Neural cell (in vitro differentiated cells): ENCODE measurements at regions not wholly inside any gene's neighbourhood (a gene's known extent, or its start where the extent isn't known, plus 50 kb on each side); places are given as distances from the start of the nearest gene placed in this dataset.

Experiments used
- EP300 ChIP-seq: fragments of 450-650 bp; conservative IDR thresholded peaks from 2 replicates; pipeline ENCODE4 v1.6.1; 2014; ENCODE audit warnings: antibody characterized with exemption, mild to moderate bottlenecking, moderate library complexity; ENCODE audit not compliant: poor library complexity, severe bottlenecking
- EZH2 ChIP-seq: fragments of 200-600, 300-800 bp; shearing (Covaris generic), sonication (generic); IDR thresholded peaks from 2 replicates; pipeline ENCODE4 v1.6.1; 2014; ENCODE audit warnings: antibody characterized with exemption, low read length, borderline replicate concordance, mild to moderate bottlenecking; ENCODE audit not compliant: insufficient read depth, poor library complexity, severe bottlenecking
- MXI1 ChIP-seq: fragments of 450-650 bp; conservative IDR thresholded peaks from 2 replicates; pipeline ENCODE4 v1.6.1; 2014; ENCODE audit warnings: antibody characterized with exemption, mild to moderate bottlenecking; ENCODE audit not compliant: poor library complexity, severe bottlenecking
- POLR2AphosphoS5 ChIP-seq: IDR thresholded peaks from 2 replicates; pipeline ENCODE4 v1.6.1; 2012
- RAD21 ChIP-seq: fragments of 450-650 bp; conservative IDR thresholded peaks from 2 replicates; pipeline ENCODE4 v1.6.1; 2014; ENCODE audit warnings: antibody characterized with exemption, mild to moderate bottlenecking, moderate library complexity
- SMC3 ChIP-seq: fragments of 450-650 bp; conservative IDR thresholded peaks from 2 replicates; pipeline ENCODE4 v1.6.1; 2014; ENCODE audit warnings: antibody characterized with exemption, mild to moderate bottlenecking, moderate library complexity; ENCODE audit not compliant: poor library complexity
- TAF1 ChIP-seq: IDR thresholded peaks from 2 replicates; pipeline ENCODE4 v1.6.1; 2012; ENCODE audit warnings: low read depth
- TF ChIP-seq, protein P1 (sequence below): fragments of 450-650 bp; IDR thresholded peaks from 2 replicates; pipeline ENCODE4 v1.5.1; 2014; ENCODE audit warnings: antibody characterized with exemption, mild to moderate bottlenecking, moderate library complexity; ENCODE audit not compliant: poor library complexity, severe bottlenecking
- TF ChIP-seq, protein P2 (sequence below): IDR thresholded peaks from 2 replicates; pipeline ENCODE4 v1.6.1; 2012; ENCODE audit warnings: borderline replicate concordance

DNA sequence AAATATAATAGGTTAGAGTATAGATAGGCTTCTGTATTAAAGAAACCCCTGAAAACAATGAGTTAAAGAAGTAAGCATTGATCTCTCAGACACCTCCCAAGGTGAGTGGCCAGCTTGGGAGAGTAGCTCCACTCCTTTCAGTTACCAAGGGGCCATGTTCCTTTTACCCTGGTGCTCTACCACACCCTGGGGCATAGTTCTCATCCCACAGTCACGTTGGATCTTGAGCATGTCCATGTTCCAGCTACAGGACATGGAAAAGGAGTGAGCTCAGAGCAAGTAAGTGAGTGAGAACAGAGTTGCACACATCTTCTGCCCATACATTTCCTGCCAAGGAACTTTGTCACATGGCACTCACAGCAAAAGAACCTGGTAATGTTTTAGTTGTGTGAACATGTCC is 325.9 kb upstream of the SLC39A10 start:
- TF ChIP-seq, protein P1, sequence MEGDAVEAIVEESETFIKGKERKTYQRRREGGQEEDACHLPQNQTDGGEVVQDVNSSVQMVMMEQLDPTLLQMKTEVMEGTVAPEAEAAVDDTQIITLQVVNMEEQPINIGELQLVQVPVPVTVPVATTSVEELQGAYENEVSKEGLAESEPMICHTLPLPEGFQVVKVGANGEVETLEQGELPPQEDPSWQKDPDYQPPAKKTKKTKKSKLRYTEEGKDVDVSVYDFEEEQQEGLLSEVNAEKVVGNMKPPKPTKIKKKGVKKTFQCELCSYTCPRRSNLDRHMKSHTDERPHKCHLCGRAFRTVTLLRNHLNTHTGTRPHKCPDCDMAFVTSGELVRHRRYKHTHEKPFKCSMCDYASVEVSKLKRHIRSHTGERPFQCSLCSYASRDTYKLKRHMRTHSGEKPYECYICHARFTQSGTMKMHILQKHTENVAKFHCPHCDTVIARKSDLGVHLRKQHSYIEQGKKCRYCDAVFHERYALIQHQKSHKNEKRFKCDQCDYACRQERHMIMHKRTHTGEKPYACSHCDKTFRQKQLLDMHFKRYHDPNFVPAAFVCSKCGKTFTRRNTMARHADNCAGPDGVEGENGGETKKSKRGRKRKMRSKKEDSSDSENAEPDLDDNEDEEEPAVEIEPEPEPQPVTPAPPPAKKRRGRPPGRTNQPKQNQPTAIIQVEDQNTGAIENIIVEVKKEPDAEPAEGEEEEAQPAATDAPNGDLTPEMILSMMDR = no peak
- no peak for TF ChIP-seq EZH2
- TF ChIP-seq TAF1 = no peak
- no peak for TF ChIP-seq EP300
- TF ChIP-seq RAD21 = no peak
- TF ChIP-seq, protein P2, sequence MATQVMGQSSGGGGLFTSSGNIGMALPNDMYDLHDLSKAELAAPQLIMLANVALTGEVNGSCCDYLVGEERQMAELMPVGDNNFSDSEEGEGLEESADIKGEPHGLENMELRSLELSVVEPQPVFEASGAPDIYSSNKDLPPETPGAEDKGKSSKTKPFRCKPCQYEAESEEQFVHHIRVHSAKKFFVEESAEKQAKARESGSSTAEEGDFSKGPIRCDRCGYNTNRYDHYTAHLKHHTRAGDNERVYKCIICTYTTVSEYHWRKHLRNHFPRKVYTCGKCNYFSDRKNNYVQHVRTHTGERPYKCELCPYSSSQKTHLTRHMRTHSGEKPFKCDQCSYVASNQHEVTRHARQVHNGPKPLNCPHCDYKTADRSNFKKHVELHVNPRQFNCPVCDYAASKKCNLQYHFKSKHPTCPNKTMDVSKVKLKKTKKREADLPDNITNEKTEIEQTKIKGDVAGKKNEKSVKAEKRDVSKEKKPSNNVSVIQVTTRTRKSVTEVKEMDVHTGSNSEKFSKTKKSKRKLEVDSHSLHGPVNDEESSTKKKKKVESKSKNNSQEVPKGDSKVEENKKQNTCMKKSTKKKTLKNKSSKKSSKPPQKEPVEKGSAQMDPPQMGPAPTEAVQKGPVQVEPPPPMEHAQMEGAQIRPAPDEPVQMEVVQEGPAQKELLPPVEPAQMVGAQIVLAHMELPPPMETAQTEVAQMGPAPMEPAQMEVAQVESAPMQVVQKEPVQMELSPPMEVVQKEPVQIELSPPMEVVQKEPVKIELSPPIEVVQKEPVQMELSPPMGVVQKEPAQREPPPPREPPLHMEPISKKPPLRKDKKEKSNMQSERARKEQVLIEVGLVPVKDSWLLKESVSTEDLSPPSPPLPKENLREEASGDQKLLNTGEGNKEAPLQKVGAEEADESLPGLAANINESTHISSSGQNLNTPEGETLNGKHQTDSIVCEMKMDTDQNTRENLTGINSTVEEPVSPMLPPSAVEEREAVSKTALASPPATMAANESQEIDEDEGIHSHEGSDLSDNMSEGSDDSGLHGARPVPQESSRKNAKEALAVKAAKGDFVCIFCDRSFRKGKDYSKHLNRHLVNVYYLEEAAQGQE = no peak
- TF ChIP-seq MXI1 = no peak
- no peak for TF ChIP-seq POLR2AphosphoS5
- no peak for TF ChIP-seq SMC3
